AG09309 (cell line): ENCODE measurements at regions not wholly inside any gene's neighbourhood (a gene's known extent, or its start where the extent isn't known, plus 50 kb on each side); places are given as distances from the start of the nearest gene placed in this dataset.

ENCODE experiments used
- DNase-seq: peaks from one replicate; pipeline ENCODE4 v3.0.0-alpha.2; 2010; ENCODE audit warnings: low read depth
- H3K4me3 ChIP-seq: 2 replicates; pipeline ENCODE4 v1.5.1; 2011; ENCODE audit warnings: mild to moderate bottlenecking, low read depth, low read length, moderate library complexity; ENCODE audit not compliant: control insufficient read depth
- CTCF ChIP-seq: IDR thresholded peaks from 2 replicates; pipeline ENCODE4 v1.5.1; 2011; ENCODE audit warnings: mild to moderate bottlenecking, low read depth, low read length, inconsistent platforms; ENCODE audit not compliant: insufficient read depth, control insufficient read depth; ENCODE audit errors: missing control alignments

- no peak for DNase-seq
- no peak overlapping the region for H3K4me3 ChIP-seq
- no peak for TF ChIP-seq CTCF
Observed at GRCh38 chr5:171707442-171707792, 78.2 kb upstream of the SMIM23 start.

DNA sequence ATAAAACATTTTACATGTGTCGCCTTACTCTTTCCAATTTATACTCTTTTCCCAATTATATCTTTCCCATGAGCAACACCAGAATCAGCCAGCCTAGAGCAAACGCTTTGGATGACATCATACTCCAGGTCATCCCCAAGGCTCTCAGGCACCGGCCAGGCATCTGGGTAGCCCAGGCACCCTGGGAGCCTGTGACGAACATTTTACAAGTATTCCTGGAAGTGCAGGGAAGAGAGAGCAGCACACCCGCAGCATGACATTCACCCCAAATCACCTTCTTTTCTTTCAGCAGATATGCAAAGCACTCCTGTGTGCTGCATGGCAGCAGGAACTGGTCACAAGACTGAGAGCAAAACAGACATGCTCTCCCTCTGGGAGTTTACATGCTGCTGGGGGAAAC lies 75.7 kb upstream of the SMIM23 start:
- DNase-seq: no peak
- no peak for TF ChIP-seq CTCF
- H3K4me3 ChIP-seq: no peak overlapping the region

GRCh38 chr5:171710451-171711024 lies 75.1 kb upstream of the SMIM23 start:
- DNase-seq: no peak
- no peak overlapping the region for H3K4me3 ChIP-seq
- TF ChIP-seq CTCF: no peak

DNA sequence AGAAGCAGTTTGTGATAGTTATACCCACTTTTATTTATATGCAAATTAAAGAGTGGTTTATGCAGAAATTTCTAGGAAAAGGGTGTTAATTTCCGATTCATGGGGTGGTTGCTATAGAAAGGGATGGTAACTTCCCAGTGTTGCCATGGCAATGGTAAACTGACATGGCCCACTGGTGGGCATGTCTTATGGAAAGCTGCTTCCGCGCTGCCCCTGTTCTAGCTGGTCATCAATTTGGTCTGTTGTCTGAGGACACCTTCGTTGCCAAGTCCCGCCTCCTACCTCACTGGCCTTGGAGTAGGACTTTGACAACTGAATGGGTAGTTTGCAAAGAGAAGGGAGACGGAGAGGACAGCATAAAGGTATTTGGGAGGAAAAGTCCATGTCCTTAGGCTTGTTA lies 74.0 kb upstream of the SMIM23 start:
- no peak overlapping the region for H3K4me3 ChIP-seq
- DNase-seq: no peak
- TF ChIP-seq CTCF: no peak

DNA sequence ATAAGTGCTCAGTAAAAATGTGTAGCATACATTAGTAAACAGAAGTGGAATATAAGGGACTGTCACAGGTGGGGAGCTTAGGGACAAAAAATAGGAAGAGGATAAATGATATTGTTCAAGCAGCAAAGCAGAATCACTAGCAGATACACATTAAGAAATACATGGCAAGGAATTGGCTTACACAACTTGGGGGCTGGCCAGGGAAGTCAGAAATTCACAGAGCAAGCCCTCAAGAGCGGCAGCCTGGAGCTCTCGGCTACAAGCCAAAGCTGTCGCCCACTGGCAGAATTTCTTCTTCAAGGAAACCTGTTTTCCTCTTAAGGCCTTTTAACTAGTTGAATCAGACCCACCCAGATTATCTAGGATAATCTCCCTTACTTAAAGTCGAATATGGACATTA lies 73.0 kb upstream of the SMIM23 start:
- DNase-seq: no peak
- TF ChIP-seq CTCF: no peak
- no peak overlapping the region for H3K4me3 ChIP-seq

- H3K4me3 ChIP-seq: no peak overlapping the region
- TF ChIP-seq CTCF: no peak
- no peak for DNase-seq
Observed at GRCh38 chr5:171713152-171713551, 72.5 kb upstream of the SMIM23 start.

DNA sequence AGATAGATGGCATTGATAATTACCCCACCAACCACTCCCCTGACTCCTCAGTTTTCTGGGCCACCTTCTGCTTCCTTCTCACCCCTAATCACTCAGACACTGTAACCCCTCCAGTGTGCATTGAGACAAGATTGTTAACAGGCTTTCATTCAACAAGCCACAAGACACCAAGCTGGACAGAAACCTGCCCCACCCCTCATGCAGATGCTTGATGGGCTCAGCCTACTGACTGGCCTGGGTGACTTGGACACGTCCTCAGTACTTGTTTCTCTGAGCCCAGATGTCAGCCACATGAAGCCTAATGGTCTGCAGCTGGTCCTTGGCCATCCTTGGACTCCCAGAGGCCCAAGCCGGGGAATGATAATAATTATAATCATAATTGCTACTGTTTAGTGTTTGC lies 71.4 kb upstream of the SMIM23 start:
- TF ChIP-seq CTCF: no peak
- no peak for DNase-seq
- no peak overlapping the region for H3K4me3 ChIP-seq
